ENCODE measurements at regions not wholly inside any gene's neighbourhood (a gene's known extent, or its start where the extent isn't known, plus 50 kb on each side); places are given as distances from the start of the nearest gene placed in this dataset.

DNA sequence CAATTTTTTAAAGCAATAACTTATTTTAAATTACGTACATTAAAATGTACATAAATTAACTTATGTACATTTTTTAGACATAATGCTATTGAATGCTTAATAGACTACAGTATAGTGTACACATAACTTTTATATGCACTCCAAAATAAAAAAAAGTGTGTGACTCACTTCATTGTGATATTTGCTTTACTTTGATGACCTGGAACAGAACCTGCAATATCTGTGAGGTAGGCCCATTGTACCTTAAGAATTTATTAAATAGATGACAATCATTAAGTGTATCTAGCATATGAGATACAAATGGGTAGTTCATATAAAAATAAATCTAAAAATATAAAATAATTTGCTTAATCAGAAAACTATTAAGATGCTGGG, 276.7 kb downstream of the NFKBIZ start:
- Histone ChIP-seq H3K4me1 (peaks cover 5 to 43% of the 10 kb centered on the region in 2 donors), H3K36me3 (no peaks in the 10 kb centered on the region), H3K27ac (peak overlapping the region; percentile 39 to 60), H3K4me3 (no peak overlapping the region), H3K27me3 (no peaks in the 10 kb centered on the region), H3K9me3 (peaks cover 0 to 28% of the 10 kb centered on the region in 2 donors)
- DNase-seq (ENCODE audit: low spot score in 2 of 2) = no peak
- TF ChIP-seq, protein P1, sequence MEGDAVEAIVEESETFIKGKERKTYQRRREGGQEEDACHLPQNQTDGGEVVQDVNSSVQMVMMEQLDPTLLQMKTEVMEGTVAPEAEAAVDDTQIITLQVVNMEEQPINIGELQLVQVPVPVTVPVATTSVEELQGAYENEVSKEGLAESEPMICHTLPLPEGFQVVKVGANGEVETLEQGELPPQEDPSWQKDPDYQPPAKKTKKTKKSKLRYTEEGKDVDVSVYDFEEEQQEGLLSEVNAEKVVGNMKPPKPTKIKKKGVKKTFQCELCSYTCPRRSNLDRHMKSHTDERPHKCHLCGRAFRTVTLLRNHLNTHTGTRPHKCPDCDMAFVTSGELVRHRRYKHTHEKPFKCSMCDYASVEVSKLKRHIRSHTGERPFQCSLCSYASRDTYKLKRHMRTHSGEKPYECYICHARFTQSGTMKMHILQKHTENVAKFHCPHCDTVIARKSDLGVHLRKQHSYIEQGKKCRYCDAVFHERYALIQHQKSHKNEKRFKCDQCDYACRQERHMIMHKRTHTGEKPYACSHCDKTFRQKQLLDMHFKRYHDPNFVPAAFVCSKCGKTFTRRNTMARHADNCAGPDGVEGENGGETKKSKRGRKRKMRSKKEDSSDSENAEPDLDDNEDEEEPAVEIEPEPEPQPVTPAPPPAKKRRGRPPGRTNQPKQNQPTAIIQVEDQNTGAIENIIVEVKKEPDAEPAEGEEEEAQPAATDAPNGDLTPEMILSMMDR (IDR thresholded peaks at IDR 0.05) = no peak
- intact Hi-C loops (cut with DNase I) = loop anchor here (10.0 kb wide), 1 partner anchor 59 kb away; no protein-coding TSS in a partner anchor

DNA sequence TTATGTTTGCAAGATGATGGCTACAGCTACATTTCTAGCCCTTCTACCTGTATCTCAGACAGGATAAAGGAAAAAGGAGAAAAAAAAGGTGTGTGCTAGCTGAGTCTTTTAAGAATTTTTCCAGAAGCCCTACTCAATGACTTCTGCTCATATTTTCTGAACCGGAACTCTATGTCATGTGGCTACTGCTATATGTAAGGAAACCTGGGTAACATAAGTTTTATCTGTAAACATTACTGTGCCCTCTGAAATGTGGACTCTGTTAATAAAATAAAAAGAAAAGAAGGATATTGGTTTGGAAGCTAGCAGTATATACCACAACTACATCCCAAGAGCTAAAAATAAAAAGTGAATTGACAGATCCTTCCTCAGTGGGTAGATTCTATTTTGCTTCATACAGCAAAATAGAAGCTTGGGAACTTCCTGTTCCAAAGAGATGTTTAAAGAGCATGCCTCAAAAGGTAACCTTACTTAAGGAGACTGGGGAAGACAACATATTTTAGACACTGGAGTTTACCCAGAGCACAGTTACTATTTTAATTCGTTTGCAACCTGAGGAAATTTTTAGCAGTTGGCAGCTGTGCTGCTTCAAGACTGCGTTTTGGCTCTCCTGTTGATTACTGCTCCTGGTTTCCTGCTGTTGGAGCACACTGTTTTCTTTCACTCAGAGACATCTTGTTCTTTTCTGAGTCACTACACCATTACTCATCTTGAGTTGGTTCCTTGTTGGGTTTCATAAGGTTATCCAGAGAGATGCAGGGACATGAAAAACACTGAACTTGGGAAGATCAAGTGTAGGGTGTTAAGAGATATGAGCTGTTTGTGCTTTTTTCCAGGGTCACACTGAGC, 280.7 kb downstream of the NFKBIZ start:
- DNase-seq (ENCODE audit: low spot score in 2 of 2) = peak in 1 of 2 donors; percentile 79
- Histone ChIP-seq H3K9me3 (no peaks in the 10 kb centered on the region), H3K27me3 (no peaks in the 10 kb centered on the region), H3K4me1 (peaks cover 5 to 33% of the 10 kb centered on the region in 2 donors), H3K4me3 (no peak overlapping the region), H3K36me3 (no peaks in the 10 kb centered on the region), H3K27ac (peak overlapping the region; percentile 75 to 88)
- TF ChIP-seq, protein P1 (IDR thresholded peaks at IDR 0.05) = no peak
- intact Hi-C loops (cut with DNase I) = loop anchor here (1.0 to 10.0 kb wide), 3 partner anchors 26 to 92 kb away; no protein-coding TSS in a partner anchor

DNA sequence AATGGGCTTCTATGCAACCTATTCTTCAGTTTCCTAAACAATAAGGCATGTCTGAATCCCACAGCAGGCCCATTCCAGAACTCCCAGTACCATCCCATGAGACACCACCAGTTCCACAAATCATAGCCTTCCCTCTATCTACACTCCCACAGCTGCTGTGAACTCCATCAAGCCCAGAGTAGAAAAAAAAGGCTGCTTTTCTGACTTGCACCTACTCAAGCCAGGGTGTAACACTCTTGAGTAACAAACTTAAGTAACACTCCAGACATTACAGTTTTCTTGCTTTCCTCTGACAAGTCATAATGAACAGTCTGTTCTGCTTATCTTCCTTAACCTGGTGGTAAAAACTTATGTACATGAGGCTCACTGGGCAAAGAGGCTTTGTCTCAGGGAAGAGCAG, 283.1 kb downstream of the NFKBIZ start:
- Histone ChIP-seq H3K36me3 (no peaks in the 10 kb centered on the region), H3K4me1 (peaks cover 5 to 18% of the 10 kb centered on the region in 2 donors), H3K27me3 (no peaks in the 10 kb centered on the region), H3K27ac (peak overlapping the region; percentile 48 to 49), H3K9me3 (no peaks in the 10 kb centered on the region), H3K4me3 (no peak overlapping the region)
- no peak for DNase-seq (ENCODE audit: low spot score in 2 of 2)
- intact Hi-C loops (cut with DNase I) = loop anchor here (5.0 kb wide), 1 partner anchor 90 kb away; no protein-coding TSS in a partner anchor
- TF ChIP-seq, protein P1 (IDR thresholded peaks at IDR 0.05) = no peak

DNA sequence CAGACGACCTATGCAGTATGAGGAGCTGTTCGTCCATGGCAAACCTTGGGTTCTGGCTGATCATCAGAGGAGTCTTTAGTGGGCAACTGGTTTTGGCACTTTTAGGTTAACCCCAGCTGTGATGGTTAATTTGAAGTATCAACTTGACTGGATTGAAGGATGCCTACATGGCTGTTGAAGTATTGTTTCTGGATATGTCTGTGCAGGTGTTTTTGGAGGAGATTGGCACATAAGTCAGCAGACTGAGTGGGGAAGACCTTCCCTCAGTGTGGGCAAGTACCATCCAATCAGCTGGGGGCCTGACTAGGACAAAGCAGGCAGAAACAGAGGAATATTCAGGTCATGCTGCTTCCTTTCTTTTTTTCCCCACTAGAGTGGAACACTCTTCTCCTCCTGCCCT, 284.1 kb downstream of the NFKBIZ start:
- H3K27ac ChIP-seq = peak overlapping the region in 1 of 2 donors; percentile 49
- TF ChIP-seq, protein P1 (IDR thresholded peaks at IDR 0.05) = no peak
- intact Hi-C loops (cut with DNase I) = loop anchor here (5.0 kb wide), 1 partner anchor 89 kb away; no protein-coding TSS in a partner anchor
- no peak for DNase-seq (ENCODE audit: low spot score in 2 of 2)
- H3K4me1 ChIP-seq = peaks cover 5 to 18% of the 10 kb centered on the region in 2 donors
- no peak overlapping the region for H3K4me3 ChIP-seq
- no peaks in the 10 kb centered on the region for H3K27me3 ChIP-seq
- H3K36me3 ChIP-seq = no peaks in the 10 kb centered on the region
- no peaks in the 10 kb centered on the region for H3K9me3 ChIP-seq

DNA sequence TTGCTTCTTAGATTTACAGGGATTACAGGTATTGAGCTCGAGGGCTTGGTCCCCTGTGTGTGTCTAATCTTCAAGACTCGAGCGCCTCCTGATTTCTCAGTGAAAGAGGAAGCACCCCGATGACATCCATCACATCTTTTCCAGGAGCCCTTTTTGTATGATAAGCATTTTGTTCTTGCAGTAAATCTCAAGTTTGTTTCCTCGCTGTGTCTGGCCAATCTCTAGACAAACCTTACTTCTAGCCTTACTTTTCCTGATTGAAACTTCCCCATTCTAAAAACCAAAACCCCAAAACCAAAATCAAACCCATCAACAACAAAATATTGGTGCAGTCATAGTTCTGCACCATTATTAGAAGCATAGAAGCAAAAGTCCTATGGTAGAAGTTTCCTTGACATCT, 286.0 kb downstream of the NFKBIZ start:
- Histone ChIP-seq H3K27ac (no peak overlapping the region), H3K9me3 (no peaks in the 10 kb centered on the region), H3K4me3 (no peak overlapping the region), H3K4me1 (peaks cover 0 to 10% of the 10 kb centered on the region in 2 donors), H3K36me3 (no peaks in the 10 kb centered on the region), H3K27me3 (no peaks in the 10 kb centered on the region)
- no peak for DNase-seq (ENCODE audit: low spot score in 2 of 2)
- intact Hi-C loops (cut with DNase I) = no loop called here
- TF ChIP-seq, protein P1 (IDR thresholded peaks at IDR 0.05) = no peak

Measured in ascending aorta (tissue), 2 donors.